Stimulated activated naive B cell treated with anti-CD40 and anti-IgM and Interleukin-4, amounts not matched to agents 10 μg/mL and 1 μg/mL and 100 μg/mL, for 72 hours (primary cell): ENCODE measurements at regions not wholly inside any gene's neighbourhood (a gene's known extent, or its start where the extent isn't known, plus 50 kb on each side); places are given as distances from the start of the nearest gene placed in this dataset.
"Not testable (repeated sequence)": the region's sequence is repeated elsewhere in the genome, so short reads cannot be mapped to it uniquely, and the experiment has no call there.

Experiments used
- ATAC-seq, 2 donors: fragments of 150-1000 bp; cut with Tn5 transposase; replicated peaks; 2 replicates each; pipeline ENCODE4 v1.10.0; 2021; ENCODE audit warnings: moderate library complexity in 1 of 2
- DNase-seq: peaks from one replicate; pipeline ENCODE4 v3.0.0; 2021
- H3K27ac Mint-ChIP-seq: one replicate; pipeline ENCODE4 v1.8.0; 2022; ENCODE audit warnings: mild to moderate bottlenecking, mixed read lengths
- H3K27me3 Mint-ChIP-seq, 2 donors: one replicate each; pipeline ENCODE4 v1.8.0; 2022; ENCODE audit warnings: mixed read lengths in 2 of 2
- H3K36me3 Mint-ChIP-seq, 2 donors: one replicate each; pipeline ENCODE4 v1.8.0; 2022; ENCODE audit warnings: mixed read lengths in 2 of 2, mild to moderate bottlenecking in 1 of 2
- H3K4me1 Mint-ChIP-seq, 2 donors: one replicate each; pipeline ENCODE4 v1.8.0; 2022; ENCODE audit warnings: mixed read lengths in 2 of 2, mild to moderate bottlenecking in 1 of 2
- H3K4me3 Mint-ChIP-seq, 2 donors: one replicate each; pipeline ENCODE4 v1.8.0; 2022; ENCODE audit warnings: mild to moderate bottlenecking in 2 of 2, mixed read lengths in 2 of 2, moderate library complexity in 1 of 2
- H3K9me3 Mint-ChIP-seq, 2 donors: one replicate each; pipeline ENCODE4 v1.8.0; 2022; ENCODE audit warnings: mixed read lengths in 2 of 2, mild to moderate bottlenecking in 1 of 2

- H3K4me3 Mint-ChIP-seq, result no peak overlapping the region
- H3K4me1 Mint-ChIP-seq, result no peaks in the 10 kb centered on the region
- ATAC-seq, result no peak
- no peak for DNase-seq
- H3K27ac Mint-ChIP-seq, result no peak overlapping the region
- H3K27me3 Mint-ChIP-seq, result peaks cover 18 to 19% of the 10 kb centered on the region in 2 donors
- H3K36me3 Mint-ChIP-seq, result no peaks in the 10 kb centered on the region
- no peaks in the 10 kb centered on the region for H3K9me3 Mint-ChIP-seq
These were observed 246.1 kb downstream of the RBM19 start for GRCh38 chr12:113719911-113720591.

GRCh38 chr12:113713156-113713555, 241.5 kb upstream of the LHX5 start:
- Mint-ChIP-seq H3K4me1 (peaks cover 0 to 2% of the 10 kb centered on the region in 2 donors), H3K27ac (no peak overlapping the region), H3K4me3 (no peak overlapping the region), H3K27me3 (peaks cover 9 to 18% of the 10 kb centered on the region in 2 donors), H3K36me3 (peaks cover 0 to 1% of the 10 kb centered on the region in 2 donors), H3K9me3 (peaks cover 7 to 9% of the 10 kb centered on the region in 2 donors)
- ATAC-seq (no peak), DNase-seq (no peak)

- Mint-ChIP-seq H3K4me3 (no peak overlapping the region), H3K27me3 (peaks cover 10 to 18% of the 10 kb centered on the region in 2 donors), H3K4me1 (peaks cover 0 to 2% of the 10 kb centered on the region in 2 donors), H3K27ac (no peak overlapping the region), H3K36me3 (peaks cover 0 to 1% of the 10 kb centered on the region in 2 donors), H3K9me3 (peaks cover 7 to 9% of the 10 kb centered on the region in 2 donors)
- ATAC-seq (no peak), DNase-seq (no peak)
These were observed 240.8 kb upstream of the LHX5 start for GRCh38 chr12:113712481-113712880.

- Mint-ChIP-seq H3K27ac (no peak overlapping the region), H3K36me3 (peaks cover 0 to 1% of the 10 kb centered on the region in 2 donors), H3K4me1 (peaks cover 0 to 2% of the 10 kb centered on the region in 2 donors), H3K9me3 (peaks cover 7 to 9% of the 10 kb centered on the region in 2 donors), H3K27me3 (peaks cover 16 to 20% of the 10 kb centered on the region in 2 donors), H3K4me3 (no peak overlapping the region)
- ATAC-seq, result no peak
- DNase-seq, result no peak
These were observed 238.5 kb upstream of the LHX5 start for GRCh38 chr12:113710216-113710615.

GRCh38 chr12:113709456-113709855, 237.8 kb upstream of the LHX5 start:
- Mint-ChIP-seq H3K36me3 (peaks cover 0 to 1% of the 10 kb centered on the region in 2 donors), H3K27ac (no peak overlapping the region), H3K27me3 (peaks cover 16 to 21% of the 10 kb centered on the region in 2 donors), H3K4me3 (no peak overlapping the region), H3K9me3 (peaks cover 7 to 9% of the 10 kb centered on the region in 2 donors), H3K4me1 (peaks cover 0 to 2% of the 10 kb centered on the region in 2 donors)
- ATAC-seq (no peak), DNase-seq (no peak)

- Mint-ChIP-seq H3K4me3 (no peak overlapping the region), H3K27me3 (peaks cover 18 to 40% of the 10 kb centered on the region in 2 donors), H3K27ac (no peak overlapping the region), H3K9me3 (peaks cover 0 to 1% of the 10 kb centered on the region in 2 donors), H3K36me3 (no peaks in the 10 kb centered on the region), H3K4me1 (no peaks in the 10 kb centered on the region)
- DNase-seq, result no peak
- no peak for ATAC-seq
These were observed 231.2 kb upstream of the LHX5 start for GRCh38 chr12:113702836-113703235.

GRCh38 chr12:113702276-113702675, 230.6 kb upstream of the LHX5 start:
- no peak overlapping the region for H3K4me3 Mint-ChIP-seq
- ATAC-seq (no peak), DNase-seq (no peak)
- peaks cover 20 to 40% of the 10 kb centered on the region in 2 donors for H3K27me3 Mint-ChIP-seq
- H3K27ac Mint-ChIP-seq, result no peak overlapping the region
- H3K4me1 Mint-ChIP-seq, result no peaks in the 10 kb centered on the region
- H3K36me3 Mint-ChIP-seq, result no peaks in the 10 kb centered on the region
- peaks cover 0 to 1% of the 10 kb centered on the region in 2 donors for H3K9me3 Mint-ChIP-seq

- no peak for DNase-seq
- H3K36me3 Mint-ChIP-seq, result no peaks in the 10 kb centered on the region
- ATAC-seq, result no peak
- H3K9me3 Mint-ChIP-seq, result peaks cover 0 to 1% of the 10 kb centered on the region in 2 donors
- H3K27me3 Mint-ChIP-seq, result peaks cover 20 to 38% of the 10 kb centered on the region in 2 donors
- no peak overlapping the region for H3K27ac Mint-ChIP-seq
- H3K4me3 Mint-ChIP-seq, result no peak overlapping the region
- no peaks in the 10 kb centered on the region for H3K4me1 Mint-ChIP-seq
These were observed 229.3 kb upstream of the LHX5 start for GRCh38 chr12:113700943-113701342.

- not testable (repeated sequence) for H3K36me3 Mint-ChIP-seq, H3K27ac Mint-ChIP-seq, ATAC-seq, H3K9me3 Mint-ChIP-seq, H3K4me1 Mint-ChIP-seq, DNase-seq, H3K4me3 Mint-ChIP-seq
- peaks cover 22 to 48% of the 10 kb centered on the region in 2 donors for H3K27me3 Mint-ChIP-seq
These were observed 228.3 kb upstream of the LHX5 start for GRCh38 chr12:113699984-113700383.

GRCh38 chr12:113698510-113698858, 226.8 kb upstream of the LHX5 start:
- peaks cover 27 to 50% of the 10 kb centered on the region in 2 donors for H3K27me3 Mint-ChIP-seq
- no peak for DNase-seq
- peaks cover 0 to 1% of the 10 kb centered on the region in 2 donors for H3K9me3 Mint-ChIP-seq
- H3K36me3 Mint-ChIP-seq, result no peaks in the 10 kb centered on the region
- no peak overlapping the region for H3K4me3 Mint-ChIP-seq
- H3K27ac Mint-ChIP-seq, result no peak overlapping the region
- ATAC-seq, result no peak
- no peaks in the 10 kb centered on the region for H3K4me1 Mint-ChIP-seq

GRCh38 chr12:113697651-113698509, 226.2 kb upstream of the LHX5 start:
- H3K27ac Mint-ChIP-seq, result no peak overlapping the region
- peaks cover 27 to 50% of the 10 kb centered on the region in 2 donors for H3K27me3 Mint-ChIP-seq
- ATAC-seq (no peak), DNase-seq (no peak)
- no peak overlapping the region for H3K4me3 Mint-ChIP-seq
- peaks cover 0 to 1% of the 10 kb centered on the region in 2 donors for H3K9me3 Mint-ChIP-seq
- no peaks in the 10 kb centered on the region for H3K36me3 Mint-ChIP-seq
- no peaks in the 10 kb centered on the region for H3K4me1 Mint-ChIP-seq

GRCh38 chr12:113697104-113697503, 225.4 kb upstream of the LHX5 start:
- peaks cover 28 to 42% of the 10 kb centered on the region in 2 donors for H3K27me3 Mint-ChIP-seq
- no peak overlapping the region for H3K4me3 Mint-ChIP-seq
- H3K9me3 Mint-ChIP-seq, result peaks cover 0 to 1% of the 10 kb centered on the region in 2 donors
- ATAC-seq (no peak), DNase-seq (no peak)
- no peak overlapping the region for H3K27ac Mint-ChIP-seq
- H3K4me1 Mint-ChIP-seq, result no peaks in the 10 kb centered on the region
- H3K36me3 Mint-ChIP-seq, result no peaks in the 10 kb centered on the region

- no peaks in the 10 kb centered on the region for H3K36me3 Mint-ChIP-seq
- peaks cover 0 to 2% of the 10 kb centered on the region in 2 donors for H3K9me3 Mint-ChIP-seq
- no peaks in the 10 kb centered on the region for H3K4me1 Mint-ChIP-seq
- no peak overlapping the region for H3K4me3 Mint-ChIP-seq
- H3K27ac Mint-ChIP-seq, result no peak overlapping the region
- no peak for DNase-seq
- no peak for ATAC-seq
- peaks cover 29 to 30% of the 10 kb centered on the region in 2 donors for H3K27me3 Mint-ChIP-seq
These were observed 222.0 kb upstream of the LHX5 start for GRCh38 chr12:113693693-113694092.

GRCh38 chr12:113689047-113689610, 217.5 kb upstream of the LHX5 start:
- Mint-ChIP-seq H3K4me1 (no peaks in the 10 kb centered on the region), H3K4me3 (no peak overlapping the region), H3K27me3 (peaks cover 4 to 16% of the 10 kb centered on the region in 2 donors), H3K36me3 (no peaks in the 10 kb centered on the region), H3K27ac (no peak overlapping the region), H3K9me3 (peaks cover 0 to 2% of the 10 kb centered on the region in 2 donors)
- DNase-seq, result no peak
- ATAC-seq, result no peak
